Neuronal stem cell (in vitro differentiated cells): ENCODE measurements at regions not wholly inside any gene's neighbourhood (a gene's known extent, or its start where the extent isn't known, plus 50 kb on each side); places are given as distances from the start of the nearest gene placed in this dataset.

Experiments
- DNase-seq: peaks from one replicate; pipeline ENCODE4 v3.0.0-alpha.2; 2013; ENCODE audit warnings: low spot score
- H2AFZ ChIP-seq: one replicate; pipeline ENCODE4 v1.6.1; 2013; ENCODE audit warnings: mild to moderate bottlenecking, low read length, inconsistent platforms
- H2AK5ac ChIP-seq: 2 replicates; pipeline ENCODE4 v1.6.1; 2013; ENCODE audit warnings: low read depth, mild to moderate bottlenecking, inconsistent platforms, low read length, moderate library complexity, mixed read lengths
- H2BK120ac ChIP-seq: 2 replicates; pipeline ENCODE4 v1.6.1; 2013; ENCODE audit warnings: low read depth, mild to moderate bottlenecking, inconsistent platforms, low read length, moderate library complexity, mixed read lengths
- H2BK12ac ChIP-seq: one replicate; pipeline ENCODE4 v1.6.1; 2013; ENCODE audit warnings: low read length, inconsistent platforms
- H2BK15ac ChIP-seq: 2 replicates; pipeline ENCODE4 v1.6.1; 2013; ENCODE audit warnings: mild to moderate bottlenecking, low read length, inconsistent platforms, mixed read lengths
- H2BK5ac ChIP-seq: one replicate; pipeline ENCODE4 v1.6.1; 2013; ENCODE audit warnings: inconsistent platforms, mild to moderate bottlenecking, low read length, moderate library complexity
- H3K14ac ChIP-seq: one replicate; pipeline ENCODE4 v1.6.1; 2013; ENCODE audit warnings: low read length, inconsistent platforms
- H3K18ac ChIP-seq: 2 replicates; pipeline ENCODE4 v1.6.1; 2013; ENCODE audit warnings: low read length, inconsistent platforms
- H3K23ac ChIP-seq: 2 replicates; pipeline ENCODE4 v1.6.1; 2013; ENCODE audit warnings: low read depth, mild to moderate bottlenecking, mixed read lengths, low read length, inconsistent platforms; ENCODE audit not compliant: poor library complexity
- H3K27ac ChIP-seq: replicated peaks from 3 replicates; pipeline ENCODE4 v1.5.1; 2013; ENCODE audit warnings: low read length, inconsistent platforms
- H3K27me3 ChIP-seq, 3 experiments: 2 replicates each; pipeline ENCODE4 v1.6.1; 2013; ENCODE audit warnings: low read length in 3 of 3, mild to moderate bottlenecking in 2 of 3, inconsistent platforms in 1 of 3, low read depth in 1 of 3, mixed read lengths in 1 of 3, moderate library complexity in 1 of 3; ENCODE audit not compliant: control insufficient read depth in 3 of 3, insufficient read depth in 3 of 3
- H3K36me3 ChIP-seq, 2 donors: replicated peaks in 1 of 2; 2 replicates each; pipeline ENCODE4 v1.6.1; 2013; ENCODE audit warnings: low read length in 2 of 2; ENCODE audit not compliant: control insufficient read depth in 2 of 2, insufficient read depth in 2 of 2
- H3K4ac ChIP-seq: 2 replicates; pipeline ENCODE4 v1.6.1; 2013; ENCODE audit warnings: inconsistent platforms, mild to moderate bottlenecking, low read length, moderate library complexity
- H3K4me1 ChIP-seq, 2 donors: 1 replicate in 1 of 2; 2 replicates in 1 of 2; pipeline ENCODE4 v1.6.1; 2013; ENCODE audit warnings: low read length in 2 of 2, low read depth in 1 of 2; ENCODE audit not compliant: control insufficient read depth in 2 of 2, insufficient read depth in 1 of 2
- H3K4me2 ChIP-seq: one replicate; pipeline ENCODE4 v1.6.1; 2013; ENCODE audit warnings: mild to moderate bottlenecking, low read length, inconsistent platforms; ENCODE audit not compliant: insufficient read depth, poor library complexity, severe bottlenecking
- H3K4me3 ChIP-seq, 2 donors: 2 replicates each; pipeline ENCODE4 v1.5.1; 2013; ENCODE audit warnings: low read length in 2 of 2, mild to moderate bottlenecking in 2 of 2, inconsistent platforms in 1 of 2, moderate library complexity in 1 of 2
- H3K79me1 ChIP-seq: one replicate; pipeline ENCODE4 v1.6.1; 2013; ENCODE audit warnings: low read depth, mild to moderate bottlenecking, inconsistent platforms, low read length, moderate library complexity
- H3K9ac ChIP-seq: one replicate; pipeline ENCODE4 v1.6.1; 2013; ENCODE audit warnings: mild to moderate bottlenecking, low read depth, low read length, inconsistent platforms; ENCODE audit not compliant: poor library complexity
- H3K9me3 ChIP-seq, 2 donors: replicated peaks in 1 of 2; 2 replicates each; pipeline versions ENCODE3 to v1.6.1; 2013; ENCODE audit warnings: low read length in 2 of 2, mild to moderate bottlenecking in 2 of 2, inconsistent platforms in 1 of 2, low read depth in 1 of 2, mixed read lengths in 1 of 2, moderate library complexity in 1 of 2; ENCODE audit not compliant: control insufficient read depth in 2 of 2, insufficient read depth in 1 of 2
- H4K8ac ChIP-seq: one replicate; pipeline ENCODE4 v1.6.1; 2013; ENCODE audit warnings: low read depth, mild to moderate bottlenecking, inconsistent platforms, low read length, moderate library complexity
- H4K91ac ChIP-seq: one replicate; pipeline ENCODE4 v1.6.1; 2013; ENCODE audit warnings: low read length, low read depth, mild to moderate bottlenecking, inconsistent platforms; ENCODE audit not compliant: poor library complexity
- WGBS, 2 donors: extraction: QIAGEN DNeasy Blood & Tissue Kit; methylation state at CpG; one replicate each; pipeline ENCODE4 v1.1.7; 2013; ENCODE audit warnings: missing lambda C conversion rate in 2 of 2, mixed read lengths in 1 of 2; ENCODE audit not compliant: insufficient read length in 2 of 2, insufficient replicate concordance in 1 of 2; ENCODE audit errors: extremely low coverage in 2 of 2; 5-methylcytosine and 5-hydroxymethylcytosine counted together

GRCh38 chr3:168909260-168909659, 754.3 kb downstream of the MECOM start:
- H4K8ac ChIP-seq = no peak overlapping the region
- H3K9me3 ChIP-seq = peaks cover 0 to 1% of the 10 kb centered on the region in 2 donors
- no CpG with 5 or more reads among the region's 1 CpG for WGBS, 2 donors
- H3K4me2 ChIP-seq = no peak overlapping the region
- H2BK120ac ChIP-seq = no peak overlapping the region
- DNase-seq = no peak
- H2BK15ac ChIP-seq = no peak overlapping the region
- no peak overlapping the region for H3K18ac ChIP-seq
- no peak overlapping the region for H2AK5ac ChIP-seq
- H3K27me3 ChIP-seq = no peaks in the 10 kb centered on the region
- H2BK12ac ChIP-seq = no peak overlapping the region
- H2BK5ac ChIP-seq = no peak overlapping the region
- H3K4me1 ChIP-seq = no peaks in the 10 kb centered on the region
- no peak overlapping the region for H3K27ac ChIP-seq
- no peaks in the 10 kb centered on the region for H3K79me1 ChIP-seq
- H3K4me3 ChIP-seq = no peak overlapping the region
- no peak overlapping the region for H2AFZ ChIP-seq
- H3K14ac ChIP-seq = no peak overlapping the region
- no peak overlapping the region for H3K23ac ChIP-seq
- H4K91ac ChIP-seq = no peak overlapping the region
- H3K4ac ChIP-seq = no peak overlapping the region
- H3K36me3 ChIP-seq = no peaks in the 10 kb centered on the region
- no peak overlapping the region for H3K9ac ChIP-seq

- Histone ChIP-seq H3K79me1 (no peaks in the 10 kb centered on the region), H3K27ac (no peak overlapping the region), H2BK120ac (no peak overlapping the region), H2BK15ac (no peak overlapping the region), H3K4ac (no peak overlapping the region), H3K27me3 (no peaks in the 10 kb centered on the region), H2BK5ac (no peak overlapping the region), H4K8ac (no peak overlapping the region), H2AFZ (no peak overlapping the region), H4K91ac (no peak overlapping the region), H3K36me3 (no peaks in the 10 kb centered on the region), H3K4me3 (no peak overlapping the region), H2BK12ac (no peak overlapping the region), H3K4me2 (no peak overlapping the region), H3K4me1 (no peaks in the 10 kb centered on the region), H2AK5ac (no peak overlapping the region), H3K18ac (no peak overlapping the region), H3K9ac (no peak overlapping the region), H3K14ac (no peak overlapping the region), H3K23ac (no peak overlapping the region), H3K9me3 (peaks cover 4 to 16% of the 10 kb centered on the region in 2 donors)
- no CpG with 5 or more reads among the region's 1 CpG for WGBS, 2 donors
- no peak for DNase-seq
Measured at GRCh38 chr3:168895419-168895818, 768.1 kb downstream of the MECOM start.

GRCh38 chr3:168894214-168894613, 769.3 kb downstream of the MECOM start:
- H4K91ac ChIP-seq = no peak overlapping the region
- H3K4ac ChIP-seq = no peak overlapping the region
- H2BK120ac ChIP-seq = no peak overlapping the region
- no peak overlapping the region for H3K18ac ChIP-seq
- H3K14ac ChIP-seq = no peak overlapping the region
- H3K27me3 ChIP-seq = no peaks in the 10 kb centered on the region
- no peak overlapping the region for H3K4me2 ChIP-seq
- no peaks in the 10 kb centered on the region for H3K4me1 ChIP-seq
- peak overlapping the region; percentile 50 for H3K9ac ChIP-seq
- H2AK5ac ChIP-seq = no peak overlapping the region
- no peak overlapping the region for H4K8ac ChIP-seq
- no peak overlapping the region for H2BK5ac ChIP-seq
- no peak overlapping the region for H3K27ac ChIP-seq
- no peaks in the 10 kb centered on the region for H3K36me3 ChIP-seq
- no CpG with 5 or more reads among the region's 2 CpGs for WGBS, 2 donors
- no peak overlapping the region for H2BK12ac ChIP-seq
- H3K4me3 ChIP-seq = no peak overlapping the region
- no peaks in the 10 kb centered on the region for H3K79me1 ChIP-seq
- H3K23ac ChIP-seq = no peak overlapping the region
- no peak overlapping the region for H2BK15ac ChIP-seq
- no peak overlapping the region for H2AFZ ChIP-seq
- peaks cover 4 to 16% of the 10 kb centered on the region in 2 donors for H3K9me3 ChIP-seq
- no peak for DNase-seq

- Histone ChIP-seq H3K4me2 (no peak overlapping the region), H3K14ac (no peak overlapping the region), H3K27ac (no peak overlapping the region), H3K79me1 (no peaks in the 10 kb centered on the region), H3K36me3 (no peaks in the 10 kb centered on the region), H2BK5ac (no peak overlapping the region), H3K9me3 (peaks cover 4 to 5% of the 10 kb centered on the region in 2 donors), H2AK5ac (no peak overlapping the region), H4K91ac (no peak overlapping the region), H2BK15ac (no peak overlapping the region), H3K4ac (no peak overlapping the region), H3K23ac (no peak overlapping the region), H2AFZ (no peak overlapping the region), H3K4me3 (no peak overlapping the region), H3K4me1 (no peaks in the 10 kb centered on the region), H4K8ac (no peak overlapping the region), H2BK12ac (no peak overlapping the region), H3K27me3 (no peaks in the 10 kb centered on the region), H3K9ac (no peak overlapping the region), H3K18ac (no peak overlapping the region), H2BK120ac (no peak overlapping the region)
- DNase-seq = no peak
- no CpG with 5 or more reads among the region's 1 CpG for WGBS, 2 donors
Measured at GRCh38 chr3:168889666-168890065, 773.8 kb downstream of the MECOM start.
